A673 (cell line): ENCODE measurements at regions not wholly inside any gene's neighbourhood (a gene's known extent, or its start where the extent isn't known, plus 50 kb on each side); places are given as distances from the start of the nearest gene placed in this dataset.

Experiments used
- BruUV-seq: library from RNA; stranded (reverse); fragments of 400-500 nt; replicated peaks from 2 replicates; lab custom pipeline; 2021; lab: Mats Ljungman, UMichigan
- CTCF ChIA-PET: fragments of 300-600 bp; sonication (Branson Sonifier 250); formaldehyde crosslinking; loops from one replicate; lab custom pipeline; 2022; ENCODE audit warnings: antibody characterized with exemption; lab: Charles Lee
- POLR2A ChIA-PET: fragments of 300-600 bp; sonication (Branson Sonifier 250); formaldehyde crosslinking; loops from one replicate; lab custom pipeline; 2022; ENCODE audit warnings: antibody characterized with exemption; ENCODE audit not compliant: low non-redundant PET; lab: Charles Lee
- DNase-seq: peaks from one replicate; pipeline ENCODE4 v3.0.0-alpha.2; 2015; ENCODE audit warnings: low spot score
- H3K27ac ChIP-seq: fragments of 200-600 bp; sonication (generic); 2 replicates; pipeline ENCODE4 v1.5.1; 2016; ENCODE audit warnings: mixed run types, low read depth, mild to moderate bottlenecking, mixed read lengths, antibody characterized with exemption, low read length; ENCODE audit not compliant: poor library complexity, severe bottlenecking
- H3K27me3 ChIP-seq: fragments of 200-600 bp; sonication (generic); replicated peaks from 2 replicates; pipeline ENCODE4 v1.6.1; 2017; ENCODE audit warnings: mixed run types, low read depth, mild to moderate bottlenecking, mixed read lengths, antibody characterized with exemption, low read length; ENCODE audit not compliant: insufficient read depth, poor library complexity
- H3K36me3 ChIP-seq: fragments of 200-600 bp; sonication (generic); 2 replicates; pipeline ENCODE4 v1.6.1; 2016; ENCODE audit warnings: mixed run types, mild to moderate bottlenecking, mixed read lengths, antibody characterized with exemption, low read length; ENCODE audit not compliant: insufficient read depth, poor library complexity, severe bottlenecking
- H3K4me1 ChIP-seq: fragments of 200-600 bp; sonication (generic); 2 replicates; pipeline ENCODE4 v1.6.1; 2017; ENCODE audit warnings: mixed run types, mild to moderate bottlenecking, mixed read lengths, antibody characterized with exemption, low read length; ENCODE audit not compliant: insufficient read depth, poor library complexity, severe bottlenecking
- H3K4me3 ChIP-seq: fragments of 200-600 bp; sonication (generic); 2 replicates; pipeline ENCODE4 v1.5.1; 2016; ENCODE audit warnings: low read depth, mixed run types, mild to moderate bottlenecking, mixed read lengths, low read length; ENCODE audit not compliant: poor library complexity, severe bottlenecking
- H3K9me3 ChIP-seq: fragments of 200-600 bp; sonication (generic); 2 replicates; pipeline ENCODE4 v1.6.1; 2016; ENCODE audit warnings: mixed run types, low read depth, mild to moderate bottlenecking, mixed read lengths, antibody characterized with exemption, low read length; ENCODE audit not compliant: poor library complexity, severe bottlenecking
- EZH2 ChIP-seq: fragments of 200-600 bp; sonication (generic); IDR thresholded peaks from 2 replicates; pipeline ENCODE4 v1.6.1; 2017; ENCODE audit warnings: borderline replicate concordance, low read depth, mild to moderate bottlenecking, mixed read lengths, antibody characterized with exemption, low read length; ENCODE audit not compliant: poor library complexity, severe bottlenecking
- intact Hi-C: fragments of 100-400 bp; cut with micrococcal nuclease; formaldehyde crosslinking; loops from one replicate; pipeline ENCODE4 v1.10.0; 2022; ENCODE audit not compliant: unreplicated experiment
- TF ChIP-seq, protein P1 (sequence below): fragments of 300-800, 200-600 bp; sonication (generic); conservative IDR thresholded peaks from 2 replicates; pipeline ENCODE4 v1.5.1; 2017; ENCODE audit warnings: low read depth, mild to moderate bottlenecking, antibody characterized with exemption, low read length, moderate library complexity, mixed read lengths

DNA sequence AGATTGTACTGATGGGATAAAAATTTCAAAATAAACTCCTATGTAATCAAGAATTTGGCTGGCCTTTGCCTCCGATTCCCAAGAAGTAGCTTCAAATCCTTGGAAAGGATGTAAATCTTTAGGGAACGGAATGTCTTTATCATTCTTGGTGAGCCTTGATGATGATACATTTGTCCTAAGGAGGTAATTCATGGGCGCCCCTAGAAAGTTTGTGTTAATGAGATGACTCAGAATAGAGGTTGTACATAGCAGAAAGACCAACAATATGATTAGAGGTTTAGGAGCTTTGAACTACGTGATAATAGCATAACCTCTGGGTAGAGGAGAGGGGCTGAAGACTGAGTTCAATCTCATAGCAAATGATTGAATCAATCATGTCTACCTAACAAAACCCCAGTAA lies 248.6 kb upstream of the SLITRK3 start:
- Histone ChIP-seq H3K27ac (no peak overlapping the region), H3K36me3 (no peaks in the 10 kb centered on the region), H3K4me3 (no peak overlapping the region), H3K27me3 (no peaks in the 10 kb centered on the region), H3K4me1 (no peaks in the 10 kb centered on the region), H3K9me3 (no peaks in the 10 kb centered on the region)
- TF ChIP-seq EZH2: no peak
- TF ChIP-seq, protein P1, sequence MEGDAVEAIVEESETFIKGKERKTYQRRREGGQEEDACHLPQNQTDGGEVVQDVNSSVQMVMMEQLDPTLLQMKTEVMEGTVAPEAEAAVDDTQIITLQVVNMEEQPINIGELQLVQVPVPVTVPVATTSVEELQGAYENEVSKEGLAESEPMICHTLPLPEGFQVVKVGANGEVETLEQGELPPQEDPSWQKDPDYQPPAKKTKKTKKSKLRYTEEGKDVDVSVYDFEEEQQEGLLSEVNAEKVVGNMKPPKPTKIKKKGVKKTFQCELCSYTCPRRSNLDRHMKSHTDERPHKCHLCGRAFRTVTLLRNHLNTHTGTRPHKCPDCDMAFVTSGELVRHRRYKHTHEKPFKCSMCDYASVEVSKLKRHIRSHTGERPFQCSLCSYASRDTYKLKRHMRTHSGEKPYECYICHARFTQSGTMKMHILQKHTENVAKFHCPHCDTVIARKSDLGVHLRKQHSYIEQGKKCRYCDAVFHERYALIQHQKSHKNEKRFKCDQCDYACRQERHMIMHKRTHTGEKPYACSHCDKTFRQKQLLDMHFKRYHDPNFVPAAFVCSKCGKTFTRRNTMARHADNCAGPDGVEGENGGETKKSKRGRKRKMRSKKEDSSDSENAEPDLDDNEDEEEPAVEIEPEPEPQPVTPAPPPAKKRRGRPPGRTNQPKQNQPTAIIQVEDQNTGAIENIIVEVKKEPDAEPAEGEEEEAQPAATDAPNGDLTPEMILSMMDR: no peak
- POLR2A ChIA-PET: no interaction called here
- no peak for DNase-seq
- intact Hi-C loops: no loop called here
- BruUV-seq: no TSS peak
- CTCF ChIA-PET: no interaction called here

DNA sequence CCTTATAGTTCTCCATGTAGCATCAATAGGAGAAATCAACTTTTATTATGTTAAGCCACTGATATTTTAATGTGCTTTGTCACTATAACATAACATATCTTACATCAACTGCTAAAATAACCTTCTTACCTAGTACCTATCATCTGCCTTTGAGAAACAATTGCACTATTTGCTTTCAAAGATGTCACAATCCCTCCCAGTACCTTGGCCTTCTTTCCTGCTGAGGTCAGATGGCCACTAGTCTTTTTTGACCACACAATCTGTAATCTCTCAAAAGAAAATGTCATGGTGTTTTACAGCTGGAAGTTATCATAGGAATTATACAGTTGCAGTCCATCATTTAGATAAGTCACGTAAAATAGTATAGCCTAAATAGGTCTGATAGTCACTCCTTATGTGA lies 247.5 kb upstream of the SLITRK3 start:
- BruUV-seq: no TSS peak
- no peaks in the 10 kb centered on the region for H3K27me3 ChIP-seq
- no peak for DNase-seq
- TF ChIP-seq, protein P1: no peak
- no peak for TF ChIP-seq EZH2
- H3K4me1 ChIP-seq: no peaks in the 10 kb centered on the region
- POLR2A ChIA-PET: no interaction called here
- intact Hi-C loops: no loop called here
- H3K9me3 ChIP-seq: no peaks in the 10 kb centered on the region
- H3K4me3 ChIP-seq: no peak overlapping the region
- CTCF ChIA-PET: no interaction called here
- no peak overlapping the region for H3K27ac ChIP-seq
- no peaks in the 10 kb centered on the region for H3K36me3 ChIP-seq

DNA sequence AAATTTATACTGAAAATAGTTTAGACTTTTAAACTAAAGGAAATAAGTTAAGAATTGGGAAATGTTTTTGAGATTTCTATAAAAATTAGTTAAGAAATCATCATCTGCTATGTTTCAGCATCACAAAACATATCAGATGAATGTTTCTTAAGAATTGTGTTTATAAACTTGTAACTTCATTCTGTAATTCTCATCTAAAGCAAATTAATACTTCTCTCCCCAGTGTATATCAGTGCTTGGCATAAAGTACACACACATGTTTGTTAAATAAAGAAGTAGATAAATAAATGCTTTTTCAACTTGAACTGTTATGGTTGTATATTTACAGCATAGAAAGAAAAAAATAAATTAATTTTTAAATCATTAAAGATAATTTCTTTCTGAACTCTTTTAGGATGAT lies 245.9 kb upstream of the SLITRK3 start:
- DNase-seq: no peak
- no peaks in the 10 kb centered on the region for H3K4me1 ChIP-seq
- POLR2A ChIA-PET: no interaction called here
- TF ChIP-seq, protein P1: no peak
- TF ChIP-seq EZH2: no peak
- CTCF ChIA-PET: no interaction called here
- no peak overlapping the region for H3K27ac ChIP-seq
- H3K9me3 ChIP-seq: no peaks in the 10 kb centered on the region
- H3K27me3 ChIP-seq: no peaks in the 10 kb centered on the region
- H3K36me3 ChIP-seq: no peaks in the 10 kb centered on the region
- BruUV-seq: no TSS peak
- H3K4me3 ChIP-seq: no peak overlapping the region
- intact Hi-C loops: no loop called here
